ENCODE measurements at regions not wholly inside any gene's neighbourhood (a gene's known extent, or its start where the extent isn't known, plus 50 kb on each side); places are given as distances from the start of the nearest gene placed in this dataset.

DNA sequence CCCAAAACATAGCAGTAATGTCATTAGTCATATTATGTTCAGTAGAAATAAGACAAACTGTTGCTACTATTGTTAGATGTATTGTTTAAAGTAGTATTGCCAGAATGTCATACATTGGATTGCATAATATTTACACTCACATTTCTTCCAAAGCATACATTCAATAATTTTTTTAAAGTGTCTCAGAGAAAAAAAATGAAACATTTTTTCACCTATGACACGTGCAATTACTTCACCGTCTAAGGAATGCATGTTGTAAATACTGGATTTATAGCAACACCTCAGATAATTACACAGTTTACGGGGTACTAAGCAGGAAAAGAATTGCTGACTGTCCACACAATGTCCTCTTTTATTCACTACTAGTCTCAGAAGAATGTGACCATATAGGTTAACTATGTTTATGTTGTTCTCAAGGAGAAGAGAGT is 162.1 kb downstream of the PCDH18 start:
- TF ChIP-seq, protein P1, sequence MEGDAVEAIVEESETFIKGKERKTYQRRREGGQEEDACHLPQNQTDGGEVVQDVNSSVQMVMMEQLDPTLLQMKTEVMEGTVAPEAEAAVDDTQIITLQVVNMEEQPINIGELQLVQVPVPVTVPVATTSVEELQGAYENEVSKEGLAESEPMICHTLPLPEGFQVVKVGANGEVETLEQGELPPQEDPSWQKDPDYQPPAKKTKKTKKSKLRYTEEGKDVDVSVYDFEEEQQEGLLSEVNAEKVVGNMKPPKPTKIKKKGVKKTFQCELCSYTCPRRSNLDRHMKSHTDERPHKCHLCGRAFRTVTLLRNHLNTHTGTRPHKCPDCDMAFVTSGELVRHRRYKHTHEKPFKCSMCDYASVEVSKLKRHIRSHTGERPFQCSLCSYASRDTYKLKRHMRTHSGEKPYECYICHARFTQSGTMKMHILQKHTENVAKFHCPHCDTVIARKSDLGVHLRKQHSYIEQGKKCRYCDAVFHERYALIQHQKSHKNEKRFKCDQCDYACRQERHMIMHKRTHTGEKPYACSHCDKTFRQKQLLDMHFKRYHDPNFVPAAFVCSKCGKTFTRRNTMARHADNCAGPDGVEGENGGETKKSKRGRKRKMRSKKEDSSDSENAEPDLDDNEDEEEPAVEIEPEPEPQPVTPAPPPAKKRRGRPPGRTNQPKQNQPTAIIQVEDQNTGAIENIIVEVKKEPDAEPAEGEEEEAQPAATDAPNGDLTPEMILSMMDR (conservative IDR thresholded peaks at IDR 0.05; ENCODE audit: low read depth, low read length), result no peak
- no peak for TF ChIP-seq EZH2 (IDR thresholded peaks at IDR 0.05; ENCODE audit: borderline replicate concordance, low read depth, low read length, poor library complexity, severe bottlenecking)

All from A673 (cell line).